ENCODE measurements at regions not wholly inside any gene's neighbourhood (a gene's known extent, or its start where the extent isn't known, plus 50 kb on each side); places are given as distances from the start of the nearest gene placed in this dataset.
"Not testable (repeated sequence)": the region's sequence is repeated elsewhere in the genome, so short reads cannot be mapped to it uniquely, and the experiment has no call there.

DNA sequence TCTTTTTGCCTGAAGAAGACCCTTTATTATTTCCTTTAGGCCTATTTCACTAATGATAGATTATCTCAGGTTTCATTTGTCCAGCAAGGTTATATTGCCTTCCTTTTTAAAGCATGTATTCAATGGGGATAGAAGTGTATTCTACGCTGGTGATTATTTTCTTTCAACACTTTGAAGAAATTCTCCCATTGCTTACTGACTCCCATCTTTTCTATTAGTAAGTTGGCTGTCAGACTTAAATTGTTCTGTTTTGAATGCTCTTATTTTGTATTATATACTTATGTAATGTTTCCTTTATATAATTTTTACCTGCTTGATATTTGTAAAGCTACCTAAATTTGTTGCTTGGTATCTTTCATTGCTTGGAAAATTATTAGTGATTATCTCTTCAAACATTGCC lies 445.1 kb upstream of the RASGRP1 start:
- Histone ChIP-seq H3K27ac (no peak overlapping the region), H3K4me3 (no peak overlapping the region), H3K36me3 (no peaks in the 10 kb centered on the region), H3K27me3 (replicated peaks; ENCODE audit: insufficient read depth) (no peaks in the 10 kb centered on the region), H3K9me3 (peaks cover 4% of the 10 kb centered on the region), H3K4me1 (ENCODE audit: control insufficient read depth in 1 of 2, low read depth in 2 of 2) (no peaks in the 10 kb centered on the region)
- DNase-seq (ENCODE audit: low spot score) = no peak
- TF ChIP-seq, protein P1, sequence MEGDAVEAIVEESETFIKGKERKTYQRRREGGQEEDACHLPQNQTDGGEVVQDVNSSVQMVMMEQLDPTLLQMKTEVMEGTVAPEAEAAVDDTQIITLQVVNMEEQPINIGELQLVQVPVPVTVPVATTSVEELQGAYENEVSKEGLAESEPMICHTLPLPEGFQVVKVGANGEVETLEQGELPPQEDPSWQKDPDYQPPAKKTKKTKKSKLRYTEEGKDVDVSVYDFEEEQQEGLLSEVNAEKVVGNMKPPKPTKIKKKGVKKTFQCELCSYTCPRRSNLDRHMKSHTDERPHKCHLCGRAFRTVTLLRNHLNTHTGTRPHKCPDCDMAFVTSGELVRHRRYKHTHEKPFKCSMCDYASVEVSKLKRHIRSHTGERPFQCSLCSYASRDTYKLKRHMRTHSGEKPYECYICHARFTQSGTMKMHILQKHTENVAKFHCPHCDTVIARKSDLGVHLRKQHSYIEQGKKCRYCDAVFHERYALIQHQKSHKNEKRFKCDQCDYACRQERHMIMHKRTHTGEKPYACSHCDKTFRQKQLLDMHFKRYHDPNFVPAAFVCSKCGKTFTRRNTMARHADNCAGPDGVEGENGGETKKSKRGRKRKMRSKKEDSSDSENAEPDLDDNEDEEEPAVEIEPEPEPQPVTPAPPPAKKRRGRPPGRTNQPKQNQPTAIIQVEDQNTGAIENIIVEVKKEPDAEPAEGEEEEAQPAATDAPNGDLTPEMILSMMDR (IDR thresholded peaks at IDR 0.05) = no peak
- ATAC-seq (ENCODE audit: insufficient number of reproducible peaks, low FRiP score, low read depth) = no peak

DNA sequence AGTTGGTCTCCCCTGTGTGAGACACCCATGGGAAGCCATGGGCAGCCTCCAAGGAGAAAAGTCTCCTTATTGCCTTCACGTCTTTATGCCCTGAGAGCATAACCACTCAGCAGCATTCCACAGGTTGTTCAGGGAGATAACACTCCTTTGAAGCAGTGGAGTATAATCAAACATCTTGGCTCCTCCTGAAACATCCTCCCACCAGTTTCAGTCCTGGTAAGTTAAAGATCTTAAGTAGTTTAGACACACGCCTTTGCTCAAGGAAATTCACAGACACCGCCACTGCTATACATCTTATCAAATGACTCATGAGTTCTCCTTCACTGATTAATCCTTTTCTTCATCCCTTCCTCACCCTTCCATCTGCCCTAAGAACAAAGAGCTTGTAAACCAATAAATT lies 446.5 kb upstream of the RASGRP1 start:
- H3K27ac ChIP-seq; H3K27me3 ChIP-seq (replicated peaks; ENCODE audit: insufficient read depth); ATAC-seq (ENCODE audit: insufficient number of reproducible peaks, low FRiP score, low read depth); H3K36me3 ChIP-seq; DNase-seq (ENCODE audit: low spot score); H3K4me1 ChIP-seq (ENCODE audit: control insufficient read depth in 1 of 2, low read depth in 2 of 2); H3K9me3 ChIP-seq; H3K4me3 ChIP-seq: not testable (repeated sequence)

DNA sequence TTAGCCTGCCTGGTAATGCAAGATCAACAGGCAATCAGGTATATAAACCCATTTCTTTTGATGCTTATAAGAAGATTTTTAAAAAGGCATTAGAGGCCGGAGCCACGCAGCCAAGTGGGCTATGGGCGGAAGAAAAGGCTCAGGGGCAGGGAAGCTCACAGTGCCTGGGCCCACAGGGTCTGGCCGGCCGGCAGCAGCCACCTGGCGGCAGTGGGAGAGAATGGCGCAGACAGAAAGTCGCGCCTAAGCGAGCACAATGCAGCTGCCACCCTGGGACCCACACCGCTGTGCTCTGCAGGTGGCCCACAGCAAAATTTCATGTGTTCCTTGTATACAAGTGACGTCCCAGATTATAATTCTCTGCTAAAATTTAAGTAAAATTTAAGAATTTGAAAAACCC lies 448.6 kb upstream of the RASGRP1 start:
- TF ChIP-seq, protein P1 (IDR thresholded peaks at IDR 0.05) = no peak
- Histone ChIP-seq H3K27me3 (replicated peaks; ENCODE audit: insufficient read depth) (no peaks in the 10 kb centered on the region), H3K4me1 (ENCODE audit: control insufficient read depth in 1 of 2, low read depth in 2 of 2) (no peaks in the 10 kb centered on the region), H3K4me3 (no peak overlapping the region), H3K9me3 (peaks cover 4% of the 10 kb centered on the region), H3K36me3 (no peaks in the 10 kb centered on the region), H3K27ac (no peak overlapping the region)
- ATAC-seq (ENCODE audit: insufficient number of reproducible peaks, low FRiP score, low read depth) = no peak
- no peak for DNase-seq (ENCODE audit: low spot score)

DNA sequence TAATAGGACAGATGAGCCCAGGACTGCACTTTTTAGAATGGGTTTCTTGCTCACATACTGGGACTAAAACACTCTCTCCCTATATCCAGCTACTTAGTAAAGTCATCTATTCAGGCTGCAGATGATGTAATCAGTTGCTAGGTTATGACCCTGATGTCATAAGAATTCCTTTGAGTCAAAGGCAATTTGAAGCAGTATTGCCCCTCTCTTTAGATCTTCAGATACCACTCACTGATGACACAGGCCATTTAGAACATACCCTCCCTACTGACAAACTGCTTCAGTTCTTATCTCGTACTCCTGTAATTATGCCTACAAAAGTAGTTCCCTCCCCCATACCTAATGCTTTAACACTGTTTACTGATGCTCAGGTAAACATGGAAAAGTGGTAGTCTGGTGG lies 450.1 kb upstream of the RASGRP1 start:
- no peak for DNase-seq (ENCODE audit: low spot score)

DNA sequence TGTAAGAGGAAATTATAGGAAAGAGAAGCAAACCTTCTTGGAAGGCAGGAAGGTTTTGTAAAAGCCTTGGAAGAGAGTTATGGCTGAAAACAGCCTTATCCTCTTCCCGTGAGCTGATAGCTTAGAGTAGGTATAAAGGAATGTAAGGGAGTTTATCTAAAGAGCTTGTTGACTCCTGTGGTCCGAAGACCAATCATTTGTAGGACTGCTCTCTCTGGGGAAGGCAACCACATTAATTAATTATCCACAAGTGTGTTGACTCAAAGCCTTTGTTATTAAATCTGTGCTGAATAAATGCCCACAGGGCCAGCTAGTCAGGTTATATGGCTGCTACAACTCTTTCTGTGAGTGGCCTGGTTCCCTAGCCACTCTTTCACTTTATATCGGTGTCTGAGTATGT lies 452.1 kb upstream of the RASGRP1 start:
- DNase-seq (ENCODE audit: low spot score) (no peak), ATAC-seq (ENCODE audit: insufficient number of reproducible peaks, low FRiP score, low read depth) (no peak)
- no peak overlapping the region for H3K4me3 ChIP-seq
- no peaks in the 10 kb centered on the region for H3K27me3 ChIP-seq (replicated peaks; ENCODE audit: insufficient read depth)
- TF ChIP-seq, protein P1 (IDR thresholded peaks at IDR 0.05) = no peak
- no peak overlapping the region for H3K27ac ChIP-seq
- H3K4me1 ChIP-seq (ENCODE audit: control insufficient read depth in 1 of 2, low read depth in 2 of 2) = no peaks in the 10 kb centered on the region
- no peaks in the 10 kb centered on the region for H3K36me3 ChIP-seq
- no peaks in the 10 kb centered on the region for H3K9me3 ChIP-seq

More for the DNA sequence above, 450.1 kb upstream of the RASGRP1 start:
- no peaks in the 10 kb centered on the region for H3K27me3 ChIP-seq (replicated peaks; ENCODE audit: insufficient read depth)
- H3K4me1 ChIP-seq (ENCODE audit: control insufficient read depth in 1 of 2, low read depth in 2 of 2) = no peaks in the 10 kb centered on the region
- no peaks in the 10 kb centered on the region for H3K36me3 ChIP-seq
- H3K4me3 ChIP-seq = no peak overlapping the region
- ATAC-seq (ENCODE audit: insufficient number of reproducible peaks, low FRiP score, low read depth) = no peak
- no peak overlapping the region for H3K27ac ChIP-seq
- TF ChIP-seq, protein P1 (IDR thresholded peaks at IDR 0.05) = no peak
- peaks cover 4% of the 10 kb centered on the region for H3K9me3 ChIP-seq

DNA sequence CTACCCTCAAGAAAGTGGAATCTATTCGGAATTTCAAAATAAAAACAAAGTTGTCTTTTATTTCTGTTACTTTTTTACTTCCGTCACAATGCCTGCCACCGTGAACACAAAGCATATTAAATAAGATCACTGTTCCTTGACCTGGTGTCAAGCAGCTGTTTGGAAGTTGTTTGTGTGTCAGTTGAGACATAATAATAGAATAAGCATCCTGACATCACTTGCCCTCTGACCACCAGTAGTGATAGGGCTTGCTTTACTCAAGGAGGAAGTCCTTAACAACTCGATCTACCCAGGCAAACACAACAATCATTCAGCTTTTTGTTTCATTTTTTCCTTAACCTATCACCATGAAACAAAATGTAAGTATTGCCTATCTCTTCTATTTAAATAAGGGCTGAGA lies 454.4 kb upstream of the RASGRP1 start:
- Histone ChIP-seq H3K27me3 (replicated peaks; ENCODE audit: insufficient read depth) (no peaks in the 10 kb centered on the region), H3K36me3 (no peaks in the 10 kb centered on the region), H3K4me1 (ENCODE audit: control insufficient read depth in 1 of 2, low read depth in 2 of 2) (no peaks in the 10 kb centered on the region), H3K4me3 (no peak overlapping the region), H3K27ac (no peak overlapping the region), H3K9me3 (no peaks in the 10 kb centered on the region)
- DNase-seq (ENCODE audit: low spot score) (no peak), ATAC-seq (ENCODE audit: insufficient number of reproducible peaks, low FRiP score, low read depth) (no peak)
- TF ChIP-seq, protein P1 (IDR thresholded peaks at IDR 0.05) = no peak

All from thoracic aorta (tissue), 2 donors.